Smooth muscle cell (in vitro differentiated cells): ENCODE measurements at regions not wholly inside any gene's neighbourhood (a gene's known extent, or its start where the extent isn't known, plus 50 kb on each side); places are given as distances from the start of the nearest gene placed in this dataset.
"Not testable (repeated sequence)": the region's sequence is repeated elsewhere in the genome, so short reads cannot be mapped to it uniquely, and the experiment has no call there.

Experiments
- DNase-seq: peaks from one replicate; lab custom pipeline; 2025; ENCODE audit not compliant: unreplicated experiment; lab: John Stamatoyannopoulos, UW
- H2AFZ ChIP-seq: fragments of 200-600 bp; sonication (generic); 2 replicates; pipeline ENCODE4 v1.6.0; 2016; ENCODE audit warnings: antibody characterized with exemption, low read depth, mild to moderate bottlenecking
- H3F3A ChIP-seq: fragments of 200-600 bp; sonication (generic); 2 replicates; pipeline ENCODE4 v1.6.0; 2017; ENCODE audit warnings: antibody characterized with exemption, low read depth
- H3K27ac ChIP-seq: fragments of 200-600 bp; sonication (generic); 2 replicates; pipeline ENCODE4 v1.5.1; 2016; ENCODE audit warnings: low read depth, mild to moderate bottlenecking
- H3K27me3 ChIP-seq: fragments of 200-600 bp; sonication (generic); 2 replicates; pipeline ENCODE4 v1.6.1; 2016; ENCODE audit warnings: low read depth, mild to moderate bottlenecking
- H3K36me3 ChIP-seq: fragments of 200-600 bp; sonication (generic); 2 replicates; pipeline ENCODE4 v1.5.1; 2016; ENCODE audit warnings: low read depth
- H3K4me1 ChIP-seq: fragments of 200-600 bp; sonication (generic); 2 replicates; pipeline ENCODE4 v1.5.1; 2016; ENCODE audit warnings: low read depth
- H3K4me2 ChIP-seq: fragments of 200-600 bp; sonication (generic); 2 replicates; pipeline ENCODE4 v1.6.0; 2016; ENCODE audit warnings: mild to moderate bottlenecking
- H3K4me3 ChIP-seq: fragments of 200-600 bp; sonication (generic); 2 replicates; pipeline ENCODE4 v1.5.1; 2016; ENCODE audit warnings: mild to moderate bottlenecking
- H3K79me2 ChIP-seq: fragments of 200-600 bp; sonication (generic); 2 replicates; pipeline ENCODE4 v1.6.0; 2016; ENCODE audit warnings: low read depth, mild to moderate bottlenecking
- H3K9ac ChIP-seq: fragments of 200-600 bp; sonication (generic); 2 replicates; pipeline ENCODE4 v1.6.0; 2016; ENCODE audit warnings: low read depth
- H3K9me3 ChIP-seq: fragments of 200-600 bp; sonication (generic); replicated peaks from 2 replicates; pipeline ENCODE4 v1.5.1; 2016; ENCODE audit warnings: low read depth
- H4K20me1 ChIP-seq: fragments of 200-600 bp; sonication (generic); 2 replicates; pipeline ENCODE4 v1.6.0; 2016; ENCODE audit warnings: low read depth
- CTCF ChIP-seq: fragments of 200-600 bp; sonication (generic); IDR thresholded peaks from 2 replicates; pipeline ENCODE4 v1.5.1; 2017; ENCODE audit warnings: borderline replicate concordance, mild to moderate bottlenecking, antibody characterized with exemption; ENCODE audit not compliant: insufficient read depth, poor library complexity, severe bottlenecking
- WGBS: methylation state at CpG from one replicate; pipeline ENCODE4 v1.1.7; 2016; ENCODE audit warnings: low lambda C conversion rate; 5-methylcytosine and 5-hydroxymethylcytosine counted together

GRCh38 chr7:114273218-114273617 lies 141.4 kb upstream of the FOXP2 start:
- no peaks in the 10 kb centered on the region for H3K9me3 ChIP-seq
- no peak overlapping the region for H3K4me3 ChIP-seq
- H3K27ac ChIP-seq: no peak overlapping the region
- 96% methylated on average over 1 of the region's 1 CpG for WGBS
- no peaks in the 10 kb centered on the region for H3K36me3 ChIP-seq
- no peaks in the 10 kb centered on the region for H3K79me2 ChIP-seq
- H4K20me1 ChIP-seq: no peaks in the 10 kb centered on the region
- H3K4me1 ChIP-seq: no peaks in the 10 kb centered on the region
- H3K9ac ChIP-seq: no peak overlapping the region
- no peaks in the 10 kb centered on the region for H3F3A ChIP-seq
- no peak for TF ChIP-seq CTCF
- no peak for DNase-seq
- no peaks in the 10 kb centered on the region for H3K27me3 ChIP-seq
- H2AFZ ChIP-seq: no peak overlapping the region
- no peak overlapping the region for H3K4me2 ChIP-seq

- Histone ChIP-seq H3K36me3 (no peaks in the 10 kb centered on the region), H3K27me3 (no peaks in the 10 kb centered on the region), H3K4me1 (no peaks in the 10 kb centered on the region), H4K20me1 (no peaks in the 10 kb centered on the region), H3F3A (no peaks in the 10 kb centered on the region), H3K27ac (no peak overlapping the region), H3K9me3 (no peaks in the 10 kb centered on the region), H3K9ac (no peak overlapping the region), H3K79me2 (no peaks in the 10 kb centered on the region), H2AFZ (no peak overlapping the region), H3K4me3 (no peak overlapping the region), H3K4me2 (no peak overlapping the region)
- TF ChIP-seq CTCF: no peak
- no peak for DNase-seq
- WGBS: 90% methylated on average over 1 of the region's 1 CpG
Measured at GRCh38 chr7:114269714-114270113, 144.9 kb upstream of the FOXP2 start.

GRCh38 chr7:114267550-114267949 lies 147.1 kb upstream of the FOXP2 start:
- not testable (repeated sequence) for H4K20me1 ChIP-seq, H2AFZ ChIP-seq, H3K4me1 ChIP-seq, H3K4me3 ChIP-seq, H3K9ac ChIP-seq, H3K4me2 ChIP-seq, H3K36me3 ChIP-seq, H3K9me3 ChIP-seq, H3K27ac ChIP-seq, H3F3A ChIP-seq, H3K79me2 ChIP-seq, H3K27me3 ChIP-seq, DNase-seq
- 96% methylated on average over 3 of the region's 3 CpGs for WGBS

- no peak for DNase-seq
- Histone ChIP-seq H3K27ac (no peak overlapping the region), H3K79me2 (no peaks in the 10 kb centered on the region), H3F3A (no peaks in the 10 kb centered on the region), H3K9ac (no peak overlapping the region), H3K27me3 (no peaks in the 10 kb centered on the region), H3K9me3 (no peaks in the 10 kb centered on the region), H2AFZ (no peak overlapping the region), H3K36me3 (no peaks in the 10 kb centered on the region), H3K4me1 (no peaks in the 10 kb centered on the region), H4K20me1 (no peaks in the 10 kb centered on the region), H3K4me2 (no peak overlapping the region), H3K4me3 (no peak overlapping the region)
- TF ChIP-seq CTCF: no peak
- 96% methylated on average over 2 of the region's 2 CpGs for WGBS
Measured at GRCh38 chr7:114264023-114264422, 150.6 kb upstream of the FOXP2 start.
